ENCODE measurements at regions not wholly inside any gene's neighbourhood (a gene's known extent, or its start where the extent isn't known, plus 50 kb on each side); places are given as distances from the start of the nearest gene placed in this dataset.

GRCh38 chr10:91032611-91033206, 111.8 kb upstream of the ANKRD1 start:
- TF ChIP-seq POLR2A (IDR thresholded peaks at IDR 0.05) (no peak), CTCF (IDR thresholded peaks at IDR 0.05) (no peak)
